Loucy (cell line): ENCODE measurements at regions not wholly inside any gene's neighbourhood (a gene's known extent, or its start where the extent isn't known, plus 50 kb on each side); places are given as distances from the start of the nearest gene placed in this dataset.

ENCODE experiments used
- CTCF ChIP-seq: fragments of 200-600 bp; sonication (generic); conservative IDR thresholded peaks from 2 replicates; pipeline ENCODE4 v1.5.1; 2014; ENCODE audit warnings: mild to moderate bottlenecking, antibody characterized with exemption, low read length
- EZH2phosphoT487 ChIP-seq: fragments of 200-600 bp; IDR thresholded peaks from 2 replicates; pipeline ENCODE4 v1.6.1; 2018; ENCODE audit warnings: antibody characterized with exemption, mild to moderate bottlenecking, moderate library complexity, borderline replicate concordance

- TF ChIP-seq CTCF = no peak
- no peak for TF ChIP-seq EZH2phosphoT487
Observed at GRCh38 chrX:2589186-2590020, 88.6 kb upstream of the DHRSX start.
